ENCODE measurements at regions not wholly inside any gene's neighbourhood (a gene's known extent, or its start where the extent isn't known, plus 50 kb on each side); places are given as distances from the start of the nearest gene placed in this dataset.

- TF ChIP-seq ELF1 (IDR thresholded peaks at IDR 0.05; ENCODE audit: borderline replicate concordance, low read depth), result no peak
- no peak for TF ChIP-seq ZBTB33 (IDR thresholded peaks at IDR 0.05; ENCODE audit: extremely low read depth, insufficient replicate concordance, low read length)
- TF ChIP-seq ZNF274 (IDR thresholded peaks at IDR 0.05; ENCODE audit: low read depth, low read length), result no peak
- no peak for TF ChIP-seq REST (IDR thresholded peaks at IDR 0.05; ENCODE audit: low read depth)
- TF ChIP-seq FOSL1 (IDR thresholded peaks at IDR 0.05; ENCODE audit: low read depth), result no peak
- TF ChIP-seq EZH2phosphoT487 (IDR thresholded peaks at IDR 0.05; ENCODE audit: borderline replicate concordance), result no peak
- TF ChIP-seq SP1 (IDR thresholded peaks at IDR 0.05; ENCODE audit: low read depth), result no peak
- TF ChIP-seq TCF7L2 (IDR thresholded peaks at IDR 0.05; ENCODE audit: borderline replicate concordance, extremely low read depth, insufficient read depth, insufficient read length), result no peak
- no peak for TF ChIP-seq CBX3 (IDR thresholded peaks at IDR 0.05; ENCODE audit: low read depth)
- TF ChIP-seq EGR1 (IDR thresholded peaks at IDR 0.05; ENCODE audit: low read depth), result no peak
- no peak for TF ChIP-seq POLR2AphosphoS5 (IDR thresholded peaks at IDR 0.05; ENCODE audit: low read depth, low read length)
- TF ChIP-seq YY1 (IDR thresholded peaks at IDR 0.05; ENCODE audit: extremely low read depth, insufficient replicate concordance, low read depth, low read length), result no peak
- no peak for TF ChIP-seq POLR2A (IDR thresholded peaks at IDR 0.05; ENCODE audit: borderline replicate concordance, extremely low read depth, insufficient read depth, insufficient read length)
- TF ChIP-seq SRF (IDR thresholded peaks at IDR 0.05; ENCODE audit: low read depth), result no peak
- no peak for TF ChIP-seq RAD21 (IDR thresholded peaks at IDR 0.05; ENCODE audit: low read depth)
- H3K4me3 ChIP-seq (replicated peaks in 1 of 2; ENCODE audit: low read depth in 1 of 2, low read length in 2 of 2), result no peak overlapping the region
Observed at GRCh38 chr6:96301781-96302180, 219.8 kb upstream of the UFL1 start.

More at GRCh38 chr6:96301781-96302180, 219.8 kb upstream of the UFL1 start:
- H3K9ac ChIP-seq (ENCODE audit: low read length), result no peak overlapping the region
- DNase-seq (ENCODE audit: low read depth, low spot score) (peak; percentile 33), ATAC-seq (peak; percentile 38; the same call in 1 of the 2 replicates)
- no peak overlapping the region for H3K27ac ChIP-seq (ENCODE audit: low read depth, low read length)
- intact Hi-C loops (cut with micrococcal nuclease), result no loop called here
- H3K9me3 ChIP-seq (ENCODE audit: control insufficient read depth in 1 of 2, insufficient read depth in 1 of 2, low read depth in 1 of 2, low read length in 2 of 2), result no peaks in the 10 kb centered on the region
- ChIA-PET POLR2A (no interaction called here), CTCF (no interaction called here), RAD21 (ENCODE audit: low non-redundant PET in 1 of 2, low total read pairs in 2 of 2, uncharacterized antibody in 2 of 2, unreplicated experiment in 2 of 2) (no interaction called here)
- no peaks in the 10 kb centered on the region for H3K36me3 ChIP-seq (ENCODE audit: control insufficient read depth in 1 of 2, insufficient read depth in 2 of 2, low read length in 2 of 2)
- no peak overlapping the region for H3K4me2 ChIP-seq (ENCODE audit: low read length)
- H2AFZ ChIP-seq (ENCODE audit: low read depth, low read length, poor library complexity, severe bottlenecking), result no peak overlapping the region
- no peaks in the 10 kb centered on the region for H3K9me2 ChIP-seq (ENCODE audit: insufficient read depth)
- H4K20me1 ChIP-seq (ENCODE audit: insufficient read depth), result no peaks in the 10 kb centered on the region
- BruUV-seq (replicated peaks), result no TSS peak
- H3K4me1 ChIP-seq (ENCODE audit: control insufficient read depth in 1 of 2, insufficient read depth in 2 of 2, low read length in 2 of 2), result peaks cover 6 to 20% of the 10 kb centered on the region in 2 experiments; a peak in 3 of 4 replicates
- no peaks in the 10 kb centered on the region for H3K79me2 ChIP-seq (ENCODE audit: insufficient read depth, low read length)
- H3K27me3 ChIP-seq (ENCODE audit: insufficient read depth, low read length), result no peaks in the 10 kb centered on the region
